ENCODE measurements at regions not wholly inside any gene's neighbourhood (a gene's known extent, or its start where the extent isn't known, plus 50 kb on each side); places are given as distances from the start of the nearest gene placed in this dataset.

- no peak for TF ChIP-seq YY1 (tag by site-specific recombination; IDR thresholded peaks at IDR 0.05)
- TF ChIP-seq ZNF777 (tag by site-specific recombination; IDR thresholded peaks at IDR 0.05; ENCODE audit: borderline replicate concordance), result no peak
- TF ChIP-seq ZBTB7A (tag by site-specific recombination; IDR thresholded peaks at IDR 0.05; ENCODE audit: low read depth), result no peak
- no peak for TF ChIP-seq ZNF776 (tag by site-specific recombination; IDR thresholded peaks at IDR 0.05; ENCODE audit: borderline replicate concordance)
- TF ChIP-seq ZNF311 (tag by site-specific recombination; IDR thresholded peaks at IDR 0.05; ENCODE audit: borderline replicate concordance), result no peak
- TF ChIP-seq CTCF (tag by site-specific recombination; IDR thresholded peaks at IDR 0.05), result no peak
- TF ChIP-seq ZNF2 (tag by site-specific recombination; IDR thresholded peaks at IDR 0.05), result no peak
- no peak for TF ChIP-seq KLF16 (tag by site-specific recombination; IDR thresholded peaks at IDR 0.05)
These were observed 349.3 kb upstream of the SLC39A10 start for GRCh38 chr2:195307751-195308150.
